EH (cell line): ENCODE measurements at regions not wholly inside any gene's neighbourhood (a gene's known extent, or its start where the extent isn't known, plus 50 kb on each side); places are given as distances from the start of the nearest gene placed in this dataset.
"Not testable (repeated sequence)": the region's sequence is repeated elsewhere in the genome, so short reads cannot be mapped to it uniquely, and the experiment has no call there.

Source experiments
- DNase-seq: peaks from one replicate; pipeline ENCODE4 v3.0.0-alpha.2; 2015; ENCODE audit warnings: low read depth

GRCh38 chr5:51802551-51803184, 419.4 kb downstream of the ISL1 start:
- DNase-seq, result no peak

- DNase-seq, result no peak
Observed at GRCh38 chr5:51806677-51807076, 423.4 kb downstream of the ISL1 start.

- no peak for DNase-seq
Observed at GRCh38 chr5:51810592-51810991, 427.3 kb downstream of the ISL1 start.

DNA sequence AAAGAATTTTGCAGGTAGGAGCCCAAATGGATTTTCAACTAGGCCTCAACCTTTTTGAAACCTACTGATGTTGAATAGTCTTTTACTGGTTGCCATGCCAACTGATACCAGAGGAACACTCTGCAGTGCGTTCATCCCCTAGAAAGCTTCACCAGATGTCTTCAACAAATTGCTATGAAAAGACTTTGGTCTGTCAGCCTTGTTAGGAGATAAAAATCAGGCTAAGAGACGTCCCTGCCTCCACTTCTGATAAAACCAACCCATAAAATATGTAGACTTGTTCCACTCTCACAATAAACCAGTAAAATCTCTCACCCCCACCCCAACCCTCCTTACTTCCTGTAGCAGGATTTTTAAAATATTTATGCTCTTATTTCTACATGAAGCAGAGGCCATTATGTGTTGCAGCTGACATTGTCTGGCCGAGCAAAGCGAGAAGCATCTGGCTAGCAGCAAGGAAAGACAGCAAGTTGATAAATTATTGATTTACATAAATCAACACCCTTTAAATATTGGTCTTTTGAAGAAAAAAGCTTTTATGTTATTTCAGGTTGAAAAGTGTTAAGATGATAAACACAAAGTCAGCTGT, 428.7 kb downstream of the ISL1 start:
- DNase-seq, result no peak

DNA sequence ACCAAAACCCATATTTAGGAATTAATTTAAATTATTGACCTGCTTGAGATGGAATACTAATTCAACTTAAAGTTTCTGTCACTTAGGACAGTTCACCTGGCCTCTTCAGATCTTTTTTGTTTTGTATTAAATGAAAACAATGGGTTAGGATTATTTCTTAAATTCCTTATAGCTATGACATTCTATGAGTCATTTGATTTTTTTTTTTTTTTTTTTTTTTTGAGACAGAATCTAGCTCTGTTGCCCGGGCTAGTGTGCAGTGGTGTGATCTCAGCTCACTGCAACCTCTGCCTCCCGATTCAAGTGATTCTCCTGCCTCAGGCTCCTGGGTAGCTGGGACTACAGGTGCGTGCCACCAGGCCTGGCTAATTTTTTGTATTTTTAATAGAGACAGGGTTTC, 431.6 kb downstream of the ISL1 start:
- not testable (repeated sequence) for DNase-seq

- DNase-seq, result no peak
Observed at GRCh38 chr5:51816427-51816826, 433.2 kb downstream of the ISL1 start.

DNA sequence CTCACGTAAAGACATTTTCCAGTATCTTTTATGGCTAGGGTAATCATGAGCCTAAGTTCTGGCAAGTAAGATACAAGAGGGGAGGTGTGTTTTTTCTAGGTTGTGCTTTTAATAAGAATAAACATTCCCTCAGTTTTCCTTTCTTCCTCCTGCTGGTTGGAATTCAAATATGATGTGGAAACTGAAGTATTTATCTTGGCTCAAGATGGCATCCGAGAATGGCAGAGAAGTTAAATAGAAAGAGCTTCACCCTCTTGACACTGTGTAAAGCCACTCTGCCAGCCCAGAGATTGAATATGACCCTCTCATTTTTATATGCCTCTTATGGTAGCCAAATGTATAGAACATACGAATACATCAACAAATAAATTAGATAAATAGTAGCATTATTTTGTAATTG, 438.4 kb downstream of the ISL1 start:
- no peak for DNase-seq

- DNase-seq, result peak; percentile 2
Observed at GRCh38 chr5:51829230-51829629, 446.0 kb downstream of the ISL1 start.

- no peak for DNase-seq
Observed at GRCh38 chr5:51829691-51830090, 446.4 kb downstream of the ISL1 start.

GRCh38 chr5:51832934-51833470, 449.8 kb downstream of the ISL1 start:
- no peak for DNase-seq

DNA sequence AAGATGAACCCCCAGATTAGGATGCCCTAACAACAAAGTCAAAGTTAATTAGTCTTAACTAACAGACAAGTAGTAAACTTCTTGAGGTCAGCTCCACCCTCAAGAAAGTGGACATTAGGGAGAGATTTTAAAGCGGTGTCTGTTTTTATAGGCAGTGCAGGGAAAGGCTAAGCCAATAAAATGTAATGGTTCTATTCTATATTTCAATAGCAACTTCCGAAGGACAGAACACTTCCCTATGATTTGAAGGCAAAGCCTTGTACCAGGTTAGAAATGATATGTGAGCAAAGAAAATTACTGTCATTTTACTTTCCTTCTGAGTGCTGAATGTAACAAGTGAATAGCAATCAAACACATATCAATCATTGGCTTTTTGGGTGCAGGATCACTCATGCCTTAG, 455.2 kb downstream of the ISL1 start:
- no peak for DNase-seq

DNA sequence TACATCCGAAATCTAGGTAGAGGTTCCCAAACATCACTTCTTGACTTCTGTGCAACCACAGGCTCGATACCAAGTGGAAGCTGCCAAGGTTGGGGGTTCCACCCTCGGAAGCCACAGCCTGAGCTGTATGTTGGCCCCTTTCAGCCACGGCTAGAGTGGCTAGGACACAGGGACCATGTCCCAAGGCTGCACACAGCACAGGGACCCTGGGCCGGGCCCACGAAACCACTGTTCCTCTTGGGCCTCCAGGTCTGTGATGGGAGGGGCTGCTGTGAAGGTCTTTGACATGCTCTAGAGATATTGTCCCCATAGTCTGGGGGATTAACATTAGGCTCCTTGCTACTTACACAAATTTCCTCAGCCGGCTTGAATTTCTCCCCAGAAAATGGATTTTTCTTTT, 460.6 kb downstream of the ISL1 start:
- no peak for DNase-seq

- DNase-seq, result no peak
Observed at GRCh38 chr5:51846015-51846414, 462.8 kb downstream of the ISL1 start.

- DNase-seq, result no peak
Observed at GRCh38 chr5:51859624-51860023, 476.4 kb downstream of the ISL1 start.

DNA sequence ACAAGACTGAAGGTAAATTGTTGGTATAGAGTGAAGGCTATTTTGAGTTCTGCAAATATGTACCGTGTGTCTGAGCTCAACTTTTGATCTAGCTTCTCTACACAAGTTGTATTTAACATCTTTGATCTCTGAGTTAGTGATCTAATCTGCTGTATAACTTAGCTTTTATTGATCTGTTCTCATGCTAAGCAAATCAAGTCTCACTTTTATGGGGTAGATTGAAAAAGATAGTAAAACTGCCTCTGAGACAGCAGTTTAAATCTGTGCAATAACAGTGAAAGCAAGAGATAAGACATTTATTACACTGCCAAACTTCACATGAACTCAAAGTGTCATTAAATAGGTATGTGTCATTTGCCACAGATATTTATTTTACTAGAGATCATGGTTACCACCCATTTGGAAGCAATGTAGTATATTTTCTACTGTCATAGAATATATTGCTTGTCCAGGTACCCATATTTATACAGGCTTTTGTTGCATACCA, 477.3 kb downstream of the ISL1 start:
- DNase-seq, result no peak

- DNase-seq, result no peak
Observed at GRCh38 chr5:51872144-51872543, 488.9 kb downstream of the ISL1 start.

GRCh38 chr5:51881901-51882300, 498.7 kb downstream of the ISL1 start:
- no peak for DNase-seq

GRCh38 chr5:51882647-51883046, 499.4 kb downstream of the ISL1 start:
- no peak for DNase-seq

DNA sequence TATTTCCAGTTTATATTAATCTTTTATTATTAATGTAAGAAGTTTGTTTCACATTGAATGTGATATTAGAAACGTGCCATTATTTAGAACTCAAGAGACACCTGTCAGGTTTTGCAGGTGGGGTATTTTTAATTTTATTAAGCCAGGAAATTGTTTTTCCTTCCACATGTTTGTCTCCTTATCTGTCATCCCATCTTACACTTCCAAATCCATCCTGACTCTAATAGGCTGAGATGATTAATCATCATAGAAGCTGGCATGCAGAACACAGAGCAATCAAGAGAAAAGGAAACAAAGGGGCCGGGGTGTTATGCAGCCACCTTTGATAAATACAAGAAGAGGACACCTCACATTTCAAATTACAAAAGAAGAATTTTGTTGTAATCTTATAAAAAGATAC, 506.5 kb downstream of the ISL1 start:
- DNase-seq, result no peak

DNA sequence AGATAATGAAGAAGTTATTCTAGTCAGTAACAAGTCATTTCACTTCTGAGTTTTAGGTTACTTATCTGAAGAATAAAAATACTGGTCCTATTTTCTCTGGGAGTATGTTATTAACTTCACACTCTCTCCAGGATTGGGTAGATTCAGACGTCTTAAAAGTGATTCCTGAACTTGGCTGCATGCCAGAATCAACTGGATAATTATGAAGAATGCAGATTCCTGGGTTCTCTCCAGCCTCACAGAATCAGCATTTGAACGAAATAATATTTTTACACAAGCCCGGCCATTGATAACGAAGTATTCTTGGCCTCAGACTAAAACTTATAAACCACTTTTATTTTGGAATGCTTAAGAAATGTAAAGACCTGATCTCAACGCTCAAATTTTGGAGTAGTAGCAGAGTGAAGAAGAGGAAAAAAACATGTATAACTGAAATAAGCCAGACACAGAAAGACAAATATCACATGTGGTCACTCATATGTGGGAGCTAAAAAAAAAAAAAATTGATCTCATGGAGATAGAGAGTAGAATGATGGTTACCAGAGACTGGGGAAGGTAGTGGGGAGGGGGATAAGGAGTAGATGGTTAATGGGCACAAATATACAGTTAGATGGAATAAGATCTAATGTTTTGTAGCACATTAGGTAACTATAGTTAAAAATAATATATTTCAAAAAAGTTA, 507.3 kb downstream of the ISL1 start:
- DNase-seq, result no peak

DNA sequence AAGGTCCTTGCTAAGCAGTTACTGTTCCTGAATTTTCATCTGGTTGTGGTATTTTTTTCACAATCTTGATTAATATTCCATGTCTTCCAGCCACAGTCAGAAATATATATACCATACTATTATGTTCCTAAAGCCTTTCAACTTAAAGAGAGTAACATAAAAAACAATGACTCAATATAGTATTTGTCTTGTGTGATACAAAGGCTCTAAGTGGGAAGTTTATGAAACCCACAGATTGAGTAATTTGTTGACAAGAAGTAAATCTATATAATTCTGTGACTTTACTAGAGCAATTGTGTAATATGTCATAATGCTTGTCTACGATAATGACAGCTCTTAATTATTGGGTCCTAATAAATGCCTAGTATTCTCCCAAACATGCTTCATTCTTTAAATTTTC, 509.4 kb downstream of the ISL1 start:
- DNase-seq, result no peak

DNA sequence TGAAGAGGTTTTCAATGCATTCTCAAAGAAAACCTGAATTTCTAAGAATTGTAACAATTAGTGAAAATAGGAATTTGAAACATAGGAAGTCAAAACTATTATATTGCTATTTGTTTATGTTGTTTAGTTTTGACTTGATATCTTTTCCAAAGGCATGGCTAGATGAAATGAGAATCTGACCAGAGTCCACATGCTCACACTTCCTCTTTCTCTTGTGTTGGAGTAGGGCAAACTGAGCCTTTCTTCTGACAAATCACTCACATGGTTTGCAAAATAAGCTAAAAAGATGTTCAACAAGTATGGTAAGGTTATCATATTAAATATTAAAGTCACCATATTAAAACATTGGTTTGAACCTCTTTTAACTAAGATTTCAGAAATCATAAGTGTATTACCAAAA, 512.6 kb downstream of the ISL1 start:
- DNase-seq, result no peak

GRCh38 chr5:51902512-51902911, 519.3 kb downstream of the ISL1 start:
- DNase-seq, result no peak
